Bone marrow (tissue), 2 donors: ENCODE measurements at regions not wholly inside any gene's neighbourhood (a gene's known extent, or its start where the extent isn't known, plus 50 kb on each side); places are given as distances from the start of the nearest gene placed in this dataset.

ENCODE experiments used
- DNase-seq, 2 donors: peaks; one replicate each; lab custom pipeline; 2025; lab: John Stamatoyannopoulos, UW

GRCh38 chr15:46110755-46111154 is 475.9 kb downstream of the SQOR start:
- no peak for DNase-seq

- DNase-seq: no peak
Observed at GRCh38 chr15:46111730-46112129, 476.9 kb downstream of the SQOR start.

GRCh38 chr15:46117071-46117470 is 482.2 kb downstream of the SQOR start:
- DNase-seq: no peak

- no peak for DNase-seq
Observed at GRCh38 chr15:46120713-46121112, 485.9 kb downstream of the SQOR start.

GRCh38 chr15:46121441-46121840 is 486.6 kb downstream of the SQOR start:
- no peak for DNase-seq

- DNase-seq: no peak
Observed at GRCh38 chr15:46126581-46126980, 491.8 kb downstream of the SQOR start.

- DNase-seq: no peak
Observed at GRCh38 chr15:46127361-46127874, 492.6 kb downstream of the SQOR start.

- no peak for DNase-seq
Observed at GRCh38 chr15:46129145-46129544, 494.3 kb downstream of the SQOR start.

GRCh38 chr15:46131876-46132275 is 497.0 kb downstream of the SQOR start:
- no peak for DNase-seq

GRCh38 chr15:46137443-46137842 is 502.6 kb downstream of the SQOR start:
- no peak for DNase-seq

- no peak for DNase-seq
Observed at GRCh38 chr15:46146002-46146401, 511.2 kb downstream of the SQOR start.

- DNase-seq: no peak
Observed at GRCh38 chr15:46146915-46147314, 512.1 kb downstream of the SQOR start.

GRCh38 chr15:46151786-46152185 is 517.0 kb downstream of the SQOR start:
- DNase-seq: no peak

- no peak for DNase-seq
Observed at GRCh38 chr15:46166750-46167149, 531.9 kb downstream of the SQOR start.

- DNase-seq: no peak
Observed at GRCh38 chr15:46170326-46170725, 535.5 kb downstream of the SQOR start.

- DNase-seq: no peak
Observed at GRCh38 chr15:46174122-46174521, 539.3 kb downstream of the SQOR start.

- DNase-seq: no peak
Observed at GRCh38 chr15:46177219-46177618, 542.4 kb downstream of the SQOR start.

GRCh38 chr15:46178138-46178537 is 543.3 kb downstream of the SQOR start:
- no peak for DNase-seq

- DNase-seq: no peak
Observed at GRCh38 chr15:46207341-46207740, 572.5 kb downstream of the SQOR start.

- DNase-seq: no peak
Observed at GRCh38 chr15:46213551-46213950, 578.7 kb downstream of the SQOR start.

GRCh38 chr15:46222826-46223225 is 588.0 kb downstream of the SQOR start:
- no peak for DNase-seq

GRCh38 chr15:46229263-46229662 is 594.4 kb downstream of the SQOR start:
- no peak for DNase-seq

GRCh38 chr15:46231786-46232185 is 597.0 kb downstream of the SQOR start:
- DNase-seq: no peak

GRCh38 chr15:46232471-46232870 is 597.6 kb downstream of the SQOR start:
- no peak for DNase-seq

- no peak for DNase-seq
Observed at GRCh38 chr15:46242935-46243334, 608.1 kb downstream of the SQOR start.
